SK-N-SH (cell line): ENCODE measurements at regions not wholly inside any gene's neighbourhood (a gene's known extent, or its start where the extent isn't known, plus 50 kb on each side); places are given as distances from the start of the nearest gene placed in this dataset.

Source experiments
- ELF1 ChIP-seq: IDR thresholded peaks from 2 replicates; pipeline ENCODE4 v1.4.0; 2012
- EP300 ChIP-seq, 2 experiments: IDR thresholded peaks; 2 replicates each; pipeline versions ENCODE4 v1.4.0 to v1.6.1; 2012; ENCODE audit warnings: borderline replicate concordance in 1 of 2, low read depth in 1 of 2, low read length in 1 of 2
- FOXJ3 ChIP-seq: sonication (generic); formaldehyde crosslinking; IDR thresholded peaks from 2 replicates; pipeline ENCODE4 v1.5.1; 2020; ENCODE audit warnings: mild to moderate bottlenecking, missing genetic modification reagents
- GABPA ChIP-seq: IDR thresholded peaks from 2 replicates; pipeline ENCODE4 v1.4.0; 2012; ENCODE audit warnings: low read depth, mild to moderate bottlenecking
- NRF1 ChIP-seq: IDR thresholded peaks from 2 replicates; pipeline ENCODE4 v1.6.1; 2012; ENCODE audit warnings: low read depth, mild to moderate bottlenecking, low read length
- POLR2AphosphoS5 ChIP-seq: IDR thresholded peaks from 2 replicates; pipeline ENCODE4 v1.6.1; 2012; ENCODE audit warnings: low read depth, low read length
- RFX5 ChIP-seq: IDR thresholded peaks from 2 replicates; pipeline ENCODE4 v1.6.1; 2012; ENCODE audit warnings: mild to moderate bottlenecking, improper control_type of control experiment, low read length
- SMC3 ChIP-seq: IDR thresholded peaks from 2 replicates; pipeline ENCODE4 v1.6.1; 2012; ENCODE audit warnings: low read depth, low read length, improper control_type of control experiment
- ZBTB33 ChIP-seq: IDR thresholded peaks from 2 replicates; pipeline ENCODE4 v1.4.0; 2012; ENCODE audit warnings: low read depth, borderline replicate concordance
- TF ChIP-seq, protein P1 (sequence below): fragments of 200-600 bp; sonication (generic); IDR thresholded peaks from 2 replicates; pipeline ENCODE4 v1.6.1; 2017; ENCODE audit warnings: antibody characterized with exemption, mild to moderate bottlenecking, moderate library complexity
- TF ChIP-seq, protein P2 (sequence below): IDR thresholded peaks from 2 replicates; pipeline ENCODE4 v1.6.1; 2012; ENCODE audit warnings: mild to moderate bottlenecking, low read depth, low read length, moderate library complexity

DNA sequence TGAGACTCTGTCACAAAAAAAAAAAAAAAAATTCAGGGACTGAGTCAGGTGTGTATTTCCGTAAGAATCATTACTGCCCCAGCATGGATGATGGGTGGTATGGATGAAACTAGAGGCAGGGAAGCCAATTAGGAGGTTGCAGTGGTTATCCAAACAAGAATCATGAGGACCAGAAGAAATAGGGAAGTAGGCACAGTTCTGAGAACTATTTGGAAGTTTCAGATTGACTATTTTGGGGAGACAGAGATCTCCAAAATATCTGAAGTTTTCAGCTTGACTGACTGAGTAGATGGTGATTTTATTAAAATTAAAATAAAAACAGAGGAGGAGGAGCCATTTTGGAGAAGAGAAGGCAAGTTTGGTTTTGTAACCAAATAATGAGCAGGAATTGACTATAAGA is 119.4 kb upstream of the NRBF2 start:
- no peak for TF ChIP-seq ELF1
- TF ChIP-seq, protein P1, sequence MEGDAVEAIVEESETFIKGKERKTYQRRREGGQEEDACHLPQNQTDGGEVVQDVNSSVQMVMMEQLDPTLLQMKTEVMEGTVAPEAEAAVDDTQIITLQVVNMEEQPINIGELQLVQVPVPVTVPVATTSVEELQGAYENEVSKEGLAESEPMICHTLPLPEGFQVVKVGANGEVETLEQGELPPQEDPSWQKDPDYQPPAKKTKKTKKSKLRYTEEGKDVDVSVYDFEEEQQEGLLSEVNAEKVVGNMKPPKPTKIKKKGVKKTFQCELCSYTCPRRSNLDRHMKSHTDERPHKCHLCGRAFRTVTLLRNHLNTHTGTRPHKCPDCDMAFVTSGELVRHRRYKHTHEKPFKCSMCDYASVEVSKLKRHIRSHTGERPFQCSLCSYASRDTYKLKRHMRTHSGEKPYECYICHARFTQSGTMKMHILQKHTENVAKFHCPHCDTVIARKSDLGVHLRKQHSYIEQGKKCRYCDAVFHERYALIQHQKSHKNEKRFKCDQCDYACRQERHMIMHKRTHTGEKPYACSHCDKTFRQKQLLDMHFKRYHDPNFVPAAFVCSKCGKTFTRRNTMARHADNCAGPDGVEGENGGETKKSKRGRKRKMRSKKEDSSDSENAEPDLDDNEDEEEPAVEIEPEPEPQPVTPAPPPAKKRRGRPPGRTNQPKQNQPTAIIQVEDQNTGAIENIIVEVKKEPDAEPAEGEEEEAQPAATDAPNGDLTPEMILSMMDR, result no peak
- TF ChIP-seq RFX5, result no peak
- TF ChIP-seq ZBTB33, result no peak
- TF ChIP-seq GABPA, result no peak
- no peak for TF ChIP-seq FOXJ3 (CRISPR knock-in tag)
- no peak for TF ChIP-seq SMC3
- no peak for TF ChIP-seq NRF1
- no peak for TF ChIP-seq EP300 (IDR thresholded peaks at IDR 0.05; ENCODE audit: borderline replicate concordance in 1 of 2, low read depth in 1 of 2, low read length in 1 of 2)
- TF ChIP-seq, protein P2, sequence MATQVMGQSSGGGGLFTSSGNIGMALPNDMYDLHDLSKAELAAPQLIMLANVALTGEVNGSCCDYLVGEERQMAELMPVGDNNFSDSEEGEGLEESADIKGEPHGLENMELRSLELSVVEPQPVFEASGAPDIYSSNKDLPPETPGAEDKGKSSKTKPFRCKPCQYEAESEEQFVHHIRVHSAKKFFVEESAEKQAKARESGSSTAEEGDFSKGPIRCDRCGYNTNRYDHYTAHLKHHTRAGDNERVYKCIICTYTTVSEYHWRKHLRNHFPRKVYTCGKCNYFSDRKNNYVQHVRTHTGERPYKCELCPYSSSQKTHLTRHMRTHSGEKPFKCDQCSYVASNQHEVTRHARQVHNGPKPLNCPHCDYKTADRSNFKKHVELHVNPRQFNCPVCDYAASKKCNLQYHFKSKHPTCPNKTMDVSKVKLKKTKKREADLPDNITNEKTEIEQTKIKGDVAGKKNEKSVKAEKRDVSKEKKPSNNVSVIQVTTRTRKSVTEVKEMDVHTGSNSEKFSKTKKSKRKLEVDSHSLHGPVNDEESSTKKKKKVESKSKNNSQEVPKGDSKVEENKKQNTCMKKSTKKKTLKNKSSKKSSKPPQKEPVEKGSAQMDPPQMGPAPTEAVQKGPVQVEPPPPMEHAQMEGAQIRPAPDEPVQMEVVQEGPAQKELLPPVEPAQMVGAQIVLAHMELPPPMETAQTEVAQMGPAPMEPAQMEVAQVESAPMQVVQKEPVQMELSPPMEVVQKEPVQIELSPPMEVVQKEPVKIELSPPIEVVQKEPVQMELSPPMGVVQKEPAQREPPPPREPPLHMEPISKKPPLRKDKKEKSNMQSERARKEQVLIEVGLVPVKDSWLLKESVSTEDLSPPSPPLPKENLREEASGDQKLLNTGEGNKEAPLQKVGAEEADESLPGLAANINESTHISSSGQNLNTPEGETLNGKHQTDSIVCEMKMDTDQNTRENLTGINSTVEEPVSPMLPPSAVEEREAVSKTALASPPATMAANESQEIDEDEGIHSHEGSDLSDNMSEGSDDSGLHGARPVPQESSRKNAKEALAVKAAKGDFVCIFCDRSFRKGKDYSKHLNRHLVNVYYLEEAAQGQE, result no peak
- TF ChIP-seq POLR2AphosphoS5, result no peak
